ENCODE measurements at regions not wholly inside any gene's neighbourhood (a gene's known extent, or its start where the extent isn't known, plus 50 kb on each side); places are given as distances from the start of the nearest gene placed in this dataset.
"Not testable (repeated sequence)": the region's sequence is repeated elsewhere in the genome, so short reads cannot be mapped to it uniquely, and the experiment has no call there.

DNA sequence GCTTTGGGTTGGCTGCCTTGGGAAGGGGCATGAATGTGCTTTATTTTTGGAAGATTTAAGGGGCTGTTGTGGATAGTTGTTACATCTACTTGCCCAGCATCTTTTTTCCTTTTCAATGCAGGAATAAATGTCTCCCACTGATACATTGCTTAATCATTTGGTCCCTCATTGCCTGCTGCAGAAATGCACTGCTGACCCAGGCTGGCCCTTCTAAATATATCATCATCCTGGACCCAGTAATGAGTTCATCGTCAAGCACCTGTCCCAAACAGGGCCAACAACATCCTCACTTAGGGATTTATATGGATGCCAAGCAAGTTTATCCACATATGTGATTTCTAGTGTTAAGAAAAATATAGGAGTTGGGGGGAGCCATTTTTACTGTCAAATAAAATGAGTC is 67.2 kb downstream of the ASCL1 start:
- TF ChIP-seq, protein P1, sequence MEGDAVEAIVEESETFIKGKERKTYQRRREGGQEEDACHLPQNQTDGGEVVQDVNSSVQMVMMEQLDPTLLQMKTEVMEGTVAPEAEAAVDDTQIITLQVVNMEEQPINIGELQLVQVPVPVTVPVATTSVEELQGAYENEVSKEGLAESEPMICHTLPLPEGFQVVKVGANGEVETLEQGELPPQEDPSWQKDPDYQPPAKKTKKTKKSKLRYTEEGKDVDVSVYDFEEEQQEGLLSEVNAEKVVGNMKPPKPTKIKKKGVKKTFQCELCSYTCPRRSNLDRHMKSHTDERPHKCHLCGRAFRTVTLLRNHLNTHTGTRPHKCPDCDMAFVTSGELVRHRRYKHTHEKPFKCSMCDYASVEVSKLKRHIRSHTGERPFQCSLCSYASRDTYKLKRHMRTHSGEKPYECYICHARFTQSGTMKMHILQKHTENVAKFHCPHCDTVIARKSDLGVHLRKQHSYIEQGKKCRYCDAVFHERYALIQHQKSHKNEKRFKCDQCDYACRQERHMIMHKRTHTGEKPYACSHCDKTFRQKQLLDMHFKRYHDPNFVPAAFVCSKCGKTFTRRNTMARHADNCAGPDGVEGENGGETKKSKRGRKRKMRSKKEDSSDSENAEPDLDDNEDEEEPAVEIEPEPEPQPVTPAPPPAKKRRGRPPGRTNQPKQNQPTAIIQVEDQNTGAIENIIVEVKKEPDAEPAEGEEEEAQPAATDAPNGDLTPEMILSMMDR (IDR thresholded peaks at IDR 0.05; ENCODE audit: borderline replicate concordance, control extremely low read depth, extremely low read depth, insufficient read depth, missing control alignments), result no peak
- in situ Hi-C loops (cut with MboI; ENCODE audit: low sequenced_read_pairs, unreplicated experiment), result no loop called here
- no peak for DNase-seq (ENCODE audit: low spot score)

DNA sequence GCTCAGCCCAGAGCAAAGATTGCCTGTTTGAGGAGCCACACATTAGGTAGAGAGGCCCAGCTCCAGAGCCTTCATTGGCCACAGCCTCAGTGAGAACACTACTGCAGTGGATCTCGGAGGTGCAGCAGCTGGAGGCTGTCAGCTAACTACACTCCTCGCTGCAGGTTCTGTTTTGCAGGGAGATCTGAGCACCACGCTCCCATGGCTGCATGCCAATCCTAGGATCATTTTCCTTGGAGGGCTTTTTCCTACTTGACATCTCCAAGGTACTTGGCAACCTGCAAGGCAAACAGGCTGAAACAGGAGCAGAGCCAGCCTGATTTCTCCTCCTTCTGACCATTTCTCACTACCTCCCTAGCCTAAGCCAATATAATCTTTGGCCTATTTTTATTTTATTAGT is 69.2 kb downstream of the ASCL1 start:
- DNase-seq (ENCODE audit: low spot score); in situ Hi-C loops (cut with MboI; ENCODE audit: low sequenced_read_pairs, unreplicated experiment): not testable (repeated sequence)

DNA sequence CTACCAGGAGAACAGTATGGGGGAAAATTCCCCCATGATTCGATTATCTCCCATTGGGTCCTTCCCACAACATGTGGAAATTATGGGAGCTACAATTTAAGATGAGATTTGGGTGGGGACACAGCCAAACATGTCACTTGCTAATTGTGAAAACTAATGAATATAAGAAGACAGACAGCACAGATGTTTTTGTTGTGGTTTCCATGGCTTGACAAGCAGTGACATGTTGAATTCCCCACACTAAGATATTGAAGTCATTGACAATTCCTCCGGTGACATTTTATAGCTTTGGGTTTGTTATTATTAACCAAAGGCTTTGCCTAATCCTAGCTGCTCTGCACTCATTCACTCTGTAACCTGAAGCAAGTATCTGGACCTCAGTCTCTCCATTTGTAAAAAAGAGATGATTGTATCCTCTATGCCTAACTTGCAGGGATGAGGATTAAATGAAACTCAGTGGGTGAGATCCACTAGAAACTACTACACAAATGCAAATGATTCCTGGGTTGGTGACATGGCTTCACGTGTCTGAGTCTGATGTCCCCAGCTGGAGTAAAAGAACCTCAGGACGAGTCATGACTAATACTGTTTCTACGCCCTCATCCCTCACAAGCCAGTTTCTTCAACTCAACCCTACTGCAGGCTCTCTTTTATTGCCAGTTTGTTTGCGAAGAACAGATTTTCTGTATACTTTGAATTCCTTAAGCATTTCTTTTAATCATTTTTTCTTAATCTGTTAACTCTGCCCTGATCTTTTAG is 71.6 kb downstream of the ASCL1 start:
- TF ChIP-seq, protein P1 (IDR thresholded peaks at IDR 0.05; ENCODE audit: borderline replicate concordance, control extremely low read depth, extremely low read depth, insufficient read depth, missing control alignments), result no peak
- in situ Hi-C loops (cut with MboI; ENCODE audit: low sequenced_read_pairs, unreplicated experiment), result no loop called here

DNA sequence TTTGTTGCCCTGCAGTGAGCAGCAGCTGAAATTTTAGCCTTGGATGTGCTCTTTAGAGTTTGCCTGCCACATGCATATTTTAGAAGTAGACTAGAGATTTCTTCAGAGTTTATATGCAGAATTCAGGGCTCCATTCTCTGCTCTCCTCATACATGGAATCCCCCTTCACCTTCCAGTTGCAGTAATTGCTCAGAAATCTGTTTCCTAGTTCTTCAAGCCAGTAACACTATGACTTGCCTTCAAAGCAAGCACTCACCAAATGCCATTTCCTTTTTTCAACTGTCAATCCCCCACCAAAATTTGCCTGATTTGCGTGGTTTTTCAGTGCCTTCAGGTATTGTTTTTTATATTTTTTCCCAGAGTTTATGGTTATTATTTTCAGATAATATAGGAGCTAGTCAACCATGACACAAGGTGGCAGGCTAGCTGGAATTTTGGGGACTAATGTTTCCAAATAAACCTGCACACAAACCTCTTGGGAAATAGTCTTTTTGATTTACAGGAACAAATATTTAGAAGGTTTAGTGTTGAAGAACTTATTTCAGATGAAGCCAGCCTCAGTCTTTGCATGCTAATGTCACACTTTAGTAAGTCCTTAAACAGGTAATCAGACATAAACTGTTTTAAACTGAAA is 79.2 kb downstream of the ASCL1 start:
- peak; percentile 22 for DNase-seq (ENCODE audit: low spot score)
- TF ChIP-seq, protein P1 (IDR thresholded peaks at IDR 0.05; ENCODE audit: borderline replicate concordance, control extremely low read depth, extremely low read depth, insufficient read depth, missing control alignments), result no peak
- in situ Hi-C loops (cut with MboI; ENCODE audit: low sequenced_read_pairs, unreplicated experiment), result no loop called here

More for the DNA sequence above, 71.6 kb downstream of the ASCL1 start:
- no peak for DNase-seq (ENCODE audit: low spot score)

DNA sequence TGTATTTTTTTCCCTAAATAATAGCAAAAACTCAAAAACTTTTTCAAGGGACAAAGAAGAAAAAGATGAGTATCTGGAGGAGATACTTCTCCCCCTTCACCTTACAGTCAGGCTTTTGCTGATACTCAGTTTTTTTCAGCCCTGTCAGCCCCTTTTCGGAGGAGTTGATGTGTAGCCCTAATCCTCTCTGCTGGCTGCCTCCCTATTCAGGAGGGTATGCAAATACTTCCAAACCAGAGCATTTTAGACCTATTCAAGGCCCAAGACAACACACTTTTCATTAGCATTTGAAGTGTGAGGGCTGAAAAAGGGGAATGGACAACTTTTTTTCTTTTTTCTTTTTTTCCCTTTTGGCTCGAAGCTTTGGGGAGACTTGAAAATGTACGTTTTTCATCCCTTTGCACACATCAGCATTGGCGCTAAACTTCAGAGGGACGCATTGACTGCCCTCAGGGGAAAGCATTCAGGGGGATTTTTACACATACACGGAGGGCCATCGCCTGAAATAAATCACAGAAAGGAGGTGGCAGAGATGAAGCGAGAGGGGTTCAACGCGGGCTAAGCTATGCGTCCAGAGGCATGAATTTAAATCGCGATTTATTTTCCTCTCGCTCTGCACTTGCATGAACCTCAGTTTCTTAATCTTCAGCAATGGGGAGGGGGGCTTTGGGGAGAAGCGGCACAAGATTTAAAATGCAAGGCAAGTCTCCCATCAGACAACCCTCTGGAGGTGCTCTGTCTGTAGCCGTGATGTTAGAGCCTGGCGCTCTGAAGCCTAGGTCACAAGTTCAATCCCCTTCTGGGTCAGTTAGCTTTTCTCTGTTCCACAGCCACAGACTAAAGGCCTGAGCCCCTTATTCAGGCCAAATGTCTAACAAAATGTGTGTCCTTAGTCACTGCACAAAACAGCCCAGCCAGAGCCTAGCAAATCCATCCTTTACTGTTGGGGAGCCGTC is 86.3 kb downstream of the ASCL1 start:
- no peak for DNase-seq (ENCODE audit: low spot score)
- TF ChIP-seq, protein P1 (IDR thresholded peaks at IDR 0.05; ENCODE audit: borderline replicate concordance, control extremely low read depth, extremely low read depth, insufficient read depth, missing control alignments), result no peak
- in situ Hi-C loops (cut with MboI; ENCODE audit: low sequenced_read_pairs, unreplicated experiment), result no loop called here

DNA sequence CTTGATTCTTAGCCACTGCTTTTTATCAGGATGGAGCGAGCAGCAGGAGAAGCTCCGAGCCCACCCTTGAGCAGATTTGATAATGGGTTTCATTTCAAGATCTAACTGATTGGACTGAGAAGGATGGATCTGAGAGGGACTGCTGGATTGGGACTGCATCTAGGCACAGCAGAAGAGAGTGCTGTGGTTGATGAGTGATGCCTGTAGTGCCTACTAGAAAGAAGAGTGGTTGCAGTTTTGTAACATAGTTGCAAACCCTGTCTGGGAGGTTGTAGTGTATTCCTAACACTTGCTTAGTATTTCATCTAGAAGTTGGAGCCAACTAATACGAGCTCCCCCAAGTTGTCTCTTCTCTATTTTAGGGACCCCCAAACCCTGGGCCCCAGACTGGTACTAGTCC is 88.7 kb downstream of the ASCL1 start:
- TF ChIP-seq, protein P1 (IDR thresholded peaks at IDR 0.05; ENCODE audit: borderline replicate concordance, control extremely low read depth, extremely low read depth, insufficient read depth, missing control alignments), result no peak
- no peak for DNase-seq (ENCODE audit: low spot score)
- in situ Hi-C loops (cut with MboI; ENCODE audit: low sequenced_read_pairs, unreplicated experiment), result no loop called here

All from GM13976 (cell line).